ENCODE measurements at regions not wholly inside any gene's neighbourhood (a gene's known extent, or its start where the extent isn't known, plus 50 kb on each side); places are given as distances from the start of the nearest gene placed in this dataset.

GRCh38 chr18:54100920-54101470 is 123.5 kb downstream of the MBD2 start:
- in situ Hi-C loops (cut with MboI; ENCODE audit: low pct_unique_long_range_greater_than_20kb, low sequenced_read_pairs) = no loop called here
- no peak for DNase-seq

- no peak for DNase-seq
- in situ Hi-C loops (cut with MboI; ENCODE audit: low pct_unique_long_range_greater_than_20kb, low sequenced_read_pairs) = no loop called here
Observed at GRCh38 chr18:54100466-54100865, 124.0 kb downstream of the MBD2 start.

GRCh38 chr18:54094474-54094873 is 130.0 kb downstream of the MBD2 start:
- in situ Hi-C loops (cut with MboI; ENCODE audit: low pct_unique_long_range_greater_than_20kb, low sequenced_read_pairs) = no loop called here

GRCh38 chr18:54090856-54091255 is 133.6 kb downstream of the MBD2 start:
- in situ Hi-C loops (cut with MboI; ENCODE audit: low pct_unique_long_range_greater_than_20kb, low sequenced_read_pairs) = no loop called here
- DNase-seq = no peak

More at GRCh38 chr18:54094474-54094873, 130.0 kb downstream of the MBD2 start:
- no peak for DNase-seq

- in situ Hi-C loops (cut with MboI; ENCODE audit: low pct_unique_long_range_greater_than_20kb, low sequenced_read_pairs) = no loop called here
- DNase-seq = no peak
Observed at GRCh38 chr18:54089749-54090459, 134.6 kb downstream of the MBD2 start.

GRCh38 chr18:54086863-54087262 is 137.6 kb downstream of the MBD2 start:
- in situ Hi-C loops (cut with MboI; ENCODE audit: low pct_unique_long_range_greater_than_20kb, low sequenced_read_pairs) = no loop called here
- DNase-seq = no peak

GRCh38 chr18:54086046-54086802 is 138.2 kb downstream of the MBD2 start:
- in situ Hi-C loops (cut with MboI; ENCODE audit: low pct_unique_long_range_greater_than_20kb, low sequenced_read_pairs) = no loop called here
- no peak for DNase-seq

GRCh38 chr18:54080858-54081257 is 143.6 kb downstream of the MBD2 start:
- no peak for DNase-seq
- in situ Hi-C loops (cut with MboI; ENCODE audit: low pct_unique_long_range_greater_than_20kb, low sequenced_read_pairs) = no loop called here

GRCh38 chr18:54076166-54076565 is 148.3 kb downstream of the MBD2 start:
- no peak for DNase-seq
- in situ Hi-C loops (cut with MboI; ENCODE audit: low pct_unique_long_range_greater_than_20kb, low sequenced_read_pairs) = no loop called here

- no peak for DNase-seq
- in situ Hi-C loops (cut with MboI; ENCODE audit: low pct_unique_long_range_greater_than_20kb, low sequenced_read_pairs) = no loop called here
Observed at GRCh38 chr18:54075689-54076088, 148.8 kb downstream of the MBD2 start.

- DNase-seq = no peak
- in situ Hi-C loops (cut with MboI; ENCODE audit: low pct_unique_long_range_greater_than_20kb, low sequenced_read_pairs) = no loop called here
Observed at GRCh38 chr18:54069729-54070128, 154.7 kb downstream of the MBD2 start.

GRCh38 chr18:54060343-54061005 is 164.0 kb downstream of the MBD2 start:
- in situ Hi-C loops (cut with MboI; ENCODE audit: low pct_unique_long_range_greater_than_20kb, low sequenced_read_pairs) = no loop called here

GRCh38 chr18:54052732-54053429 is 171.6 kb downstream of the MBD2 start:
- in situ Hi-C loops (cut with MboI; ENCODE audit: low pct_unique_long_range_greater_than_20kb, low sequenced_read_pairs) = no loop called here
- DNase-seq = no peak

More at GRCh38 chr18:54060343-54061005, 164.0 kb downstream of the MBD2 start:
- no peak for DNase-seq

GRCh38 chr18:54052259-54052658 is 172.2 kb downstream of the MBD2 start:
- DNase-seq = no peak
- in situ Hi-C loops (cut with MboI; ENCODE audit: low pct_unique_long_range_greater_than_20kb, low sequenced_read_pairs) = no loop called here

- no peak for DNase-seq
- in situ Hi-C loops (cut with MboI; ENCODE audit: low pct_unique_long_range_greater_than_20kb, low sequenced_read_pairs) = no loop called here
Observed at GRCh38 chr18:54043484-54044251, 180.8 kb downstream of the MBD2 start.

GRCh38 chr18:54035927-54036326 is 188.5 kb downstream of the MBD2 start:
- DNase-seq = no peak
- in situ Hi-C loops (cut with MboI; ENCODE audit: low pct_unique_long_range_greater_than_20kb, low sequenced_read_pairs) = no loop called here

- in situ Hi-C loops (cut with MboI; ENCODE audit: low pct_unique_long_range_greater_than_20kb, low sequenced_read_pairs) = no loop called here
Observed at GRCh38 chr18:54033052-54033451, 191.4 kb downstream of the MBD2 start.

GRCh38 chr18:54032412-54032811 is 192.1 kb downstream of the MBD2 start:
- in situ Hi-C loops (cut with MboI; ENCODE audit: low pct_unique_long_range_greater_than_20kb, low sequenced_read_pairs) = no loop called here
- DNase-seq = no peak

More at GRCh38 chr18:54033052-54033451, 191.4 kb downstream of the MBD2 start:
- DNase-seq = no peak

GRCh38 chr18:54031243-54031642 is 193.2 kb downstream of the MBD2 start:
- in situ Hi-C loops (cut with MboI; ENCODE audit: low pct_unique_long_range_greater_than_20kb, low sequenced_read_pairs) = no loop called here
- no peak for DNase-seq
